ENCODE measurements at regions not wholly inside any gene's neighbourhood (a gene's known extent, or its start where the extent isn't known, plus 50 kb on each side); places are given as distances from the start of the nearest gene placed in this dataset.

GRCh38 chr10:32130788-32131187 is 74.6 kb upstream of the KIF5B start:
- DNase-seq (ENCODE audit: low spot score) = no peak
- no peak for TF ChIP-seq CTCF (IDR thresholded peaks at IDR 0.05)
- no peak overlapping the region for H3K4me3 ChIP-seq
- no peak overlapping the region for H3K27ac ChIP-seq

GRCh38 chr10:32125023-32125422 is 68.8 kb upstream of the KIF5B start:
- DNase-seq (ENCODE audit: low spot score) = no peak
- TF ChIP-seq CTCF (IDR thresholded peaks at IDR 0.05) = no peak
- no peak overlapping the region for H3K27ac ChIP-seq
- no peak overlapping the region for H3K4me3 ChIP-seq

- no peak for TF ChIP-seq CTCF (IDR thresholded peaks at IDR 0.05)
- no peak overlapping the region for H3K27ac ChIP-seq
- no peak overlapping the region for H3K4me3 ChIP-seq
- no peak for DNase-seq (ENCODE audit: low spot score)
These were observed 66.8 kb upstream of the KIF5B start for GRCh38 chr10:32123021-32123420.

- DNase-seq (ENCODE audit: low spot score) = no peak
- H3K4me3 ChIP-seq = no peak overlapping the region
- no peak for TF ChIP-seq CTCF (IDR thresholded peaks at IDR 0.05)
- no peak overlapping the region for H3K27ac ChIP-seq
These were observed 65.4 kb upstream of the KIF5B start for GRCh38 chr10:32121648-32122047.

- DNase-seq (ENCODE audit: low spot score) = no peak
- Histone ChIP-seq H3K4me3 (no peak overlapping the region), H3K27ac (no peak overlapping the region)
- no peak for TF ChIP-seq CTCF (IDR thresholded peaks at IDR 0.05)
These were observed 63.9 kb upstream of the KIF5B start for GRCh38 chr10:32120147-32120546.

GRCh38 chr10:32114508-32114907 is 58.3 kb upstream of the KIF5B start:
- Histone ChIP-seq H3K4me3 (no peak overlapping the region), H3K27ac (no peak overlapping the region)
- no peak for TF ChIP-seq CTCF (IDR thresholded peaks at IDR 0.05)
- no peak for DNase-seq (ENCODE audit: low spot score)

GRCh38 chr10:32112055-32112454 is 55.8 kb upstream of the KIF5B start:
- Histone ChIP-seq H3K4me3 (no peak overlapping the region), H3K27ac (peak overlapping the region; percentile 17 to 54)
- TF ChIP-seq CTCF (IDR thresholded peaks at IDR 0.05) = no peak
- no peak for DNase-seq (ENCODE audit: low spot score)
